Naive thymus-derived CD8-positive, alpha-beta T cell (primary cell): ENCODE measurements at regions not wholly inside any gene's neighbourhood (a gene's known extent, or its start where the extent isn't known, plus 50 kb on each side); places are given as distances from the start of the nearest gene placed in this dataset.

Experiments used
- ATAC-seq, 2 donors: fragments of 150-1000 bp; cut with Tn5 transposase in 1 of 2; sonication (Bioruptor Pico), chemical (Tn5 transposase) in 1 of 2; 1 replicate in 1 of 2; 2 replicates in 1 of 2; pipeline ENCODE4 v1.10.0; 2021; ENCODE audit warnings: mild to moderate bottlenecking in 2 of 2, moderate library complexity in 2 of 2
- POLR2A ChIA-PET: fragments of 350-600 bp; sonication (Branson Sonifier 250); formaldehyde crosslinking; loops from one replicate; lab custom pipeline; 2021; ENCODE audit warnings: antibody characterized with exemption; lab: Charles Lee
- DNase-seq, 10 donors: peaks; one replicate each; pipeline versions ENCODE4 v3.0.0 to v3.0.0-alpha.2; 2020 to 2022
- H3K27ac Mint-ChIP-seq, 10 donors: one replicate each; pipeline ENCODE4 v1.8.0; 2020 to 2022; ENCODE audit warnings: mild to moderate bottlenecking in 10 of 10, mixed read lengths in 10 of 10, moderate library complexity in 4 of 10, inconsistent platforms in 1 of 10
- H3K27me3 Mint-ChIP-seq, 5 donors: one replicate each; pipeline ENCODE4 v1.8.0; 2021 to 2022; ENCODE audit warnings: mixed read lengths in 5 of 5
- H3K36me3 Mint-ChIP-seq, 3 donors: one replicate each; pipeline ENCODE4 v1.8.0; 2020 to 2022; ENCODE audit warnings: mixed read lengths in 3 of 3, mild to moderate bottlenecking in 2 of 3, inconsistent platforms in 1 of 3
- H3K4me1 Mint-ChIP-seq, 4 donors: one replicate each; pipeline ENCODE4 v1.8.0; 2021 to 2022; ENCODE audit warnings: mixed read lengths in 4 of 4
- H3K4me3 Mint-ChIP-seq, 10 donors: one replicate each; pipeline ENCODE4 v1.8.0; 2020 to 2022; ENCODE audit warnings: mild to moderate bottlenecking in 10 of 10, mixed read lengths in 10 of 10, moderate library complexity in 6 of 10, inconsistent platforms in 1 of 10
- H3K9me3 Mint-ChIP-seq, 9 donors: one replicate each; pipeline ENCODE4 v1.8.0; 2020 to 2022; ENCODE audit warnings: mixed read lengths in 9 of 9, mild to moderate bottlenecking in 3 of 9, inconsistent platforms in 1 of 9, moderate library complexity in 1 of 9

DNA sequence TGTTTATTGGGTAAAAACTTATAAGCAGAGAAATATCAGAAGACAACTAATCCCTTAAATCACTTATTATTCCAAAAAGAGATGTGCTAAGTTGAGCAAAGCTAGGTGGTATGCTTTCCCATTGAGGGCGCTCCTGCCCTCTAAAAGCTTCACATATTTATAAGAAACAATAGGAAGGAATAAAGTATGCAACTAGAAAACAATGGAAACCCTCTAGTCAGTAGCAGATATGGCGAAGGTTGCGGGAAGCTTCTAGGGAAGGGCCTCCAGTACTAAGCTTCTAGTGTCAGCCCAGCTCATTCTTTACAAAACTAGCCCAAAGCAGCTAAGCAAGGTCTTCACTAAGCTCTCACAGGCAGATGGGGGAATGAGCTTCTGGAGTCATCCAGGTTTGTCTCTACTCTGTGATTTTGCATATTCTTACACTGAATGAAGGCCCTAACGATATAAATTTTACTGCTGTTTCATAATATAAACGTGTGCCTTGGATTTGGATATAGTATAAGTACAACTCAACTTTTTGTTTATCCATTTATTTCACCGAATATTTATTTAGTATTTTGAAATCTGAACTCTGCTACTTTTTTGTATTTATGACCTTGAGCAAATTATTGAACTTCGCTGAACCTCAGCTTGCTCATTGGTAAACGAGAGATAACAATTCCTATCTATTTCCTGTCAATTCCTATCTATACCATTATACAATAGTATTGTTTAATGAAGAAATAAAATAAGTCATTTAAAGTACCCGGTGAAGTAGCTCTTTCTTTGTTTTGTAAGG, 571.4 kb downstream of the ELAVL2 start:
- no peak overlapping the region for H3K27ac Mint-ChIP-seq
- peaks cover 0 to 30% (median 15%) of the 10 kb centered on the region in 9 donors for H3K9me3 Mint-ChIP-seq
- no peak for DNase-seq
- no peaks in the 10 kb centered on the region for H3K36me3 Mint-ChIP-seq
- ATAC-seq: no peak
- H3K4me1 Mint-ChIP-seq: no peaks in the 10 kb centered on the region
- H3K4me3 Mint-ChIP-seq: no peak overlapping the region
- POLR2A ChIA-PET: no interaction called here
- H3K27me3 Mint-ChIP-seq: no peaks in the 10 kb centered on the region

DNA sequence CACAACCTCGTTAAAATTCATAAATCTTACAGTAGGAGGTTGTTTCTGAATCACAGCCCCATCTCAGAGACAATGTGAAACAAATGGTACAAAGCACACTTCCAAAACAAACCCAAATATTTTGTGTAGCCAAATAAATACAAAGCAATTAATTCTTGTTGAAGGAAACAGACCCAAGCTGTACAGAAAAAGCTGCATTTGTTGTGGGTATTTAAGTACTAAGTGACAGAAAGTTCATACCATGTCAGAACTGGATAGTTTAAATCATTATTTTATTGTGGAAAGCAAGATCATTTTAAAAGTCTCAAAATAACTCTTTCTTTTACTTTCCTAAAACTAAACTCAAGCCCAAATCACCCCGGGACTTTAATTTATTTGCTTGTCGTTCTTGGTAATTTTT, 570.7 kb downstream of the ELAVL2 start:
- H3K27ac Mint-ChIP-seq: no peak overlapping the region
- DNase-seq (no peak), ATAC-seq (no peak)
- H3K27me3 Mint-ChIP-seq: no peaks in the 10 kb centered on the region
- POLR2A ChIA-PET: no interaction called here
- H3K4me3 Mint-ChIP-seq: no peak overlapping the region
- no peaks in the 10 kb centered on the region for H3K4me1 Mint-ChIP-seq
- no peaks in the 10 kb centered on the region for H3K36me3 Mint-ChIP-seq
- peaks cover 0 to 28% (median 11%) of the 10 kb centered on the region in 9 donors for H3K9me3 Mint-ChIP-seq

DNA sequence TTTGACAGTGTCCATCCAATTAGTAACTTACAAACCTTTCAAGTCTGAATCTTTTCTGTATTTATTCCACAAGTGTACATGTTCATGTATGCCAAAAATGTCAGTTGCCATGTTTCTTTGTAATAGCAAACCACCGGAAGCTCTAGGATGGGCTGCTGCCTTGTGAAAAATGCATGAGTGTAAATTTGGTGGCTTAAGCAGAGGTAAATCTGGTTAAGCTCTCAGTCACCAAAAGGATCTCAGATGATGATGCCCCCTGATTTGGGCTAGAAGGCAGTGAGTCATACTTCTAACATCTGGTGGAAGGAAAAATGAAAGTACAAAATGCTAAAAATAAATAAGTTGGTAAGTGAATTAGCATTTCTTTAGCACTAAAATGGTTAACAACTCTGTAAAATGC, 567.5 kb downstream of the ELAVL2 start:
- Mint-ChIP-seq H3K27ac (no peak overlapping the region), H3K9me3 (peaks cover 0 to 22% (median 6%) of the 10 kb centered on the region in 9 donors), H3K27me3 (no peaks in the 10 kb centered on the region), H3K36me3 (no peaks in the 10 kb centered on the region), H3K4me3 (no peak overlapping the region), H3K4me1 (no peaks in the 10 kb centered on the region)
- DNase-seq (no peak), ATAC-seq (no peak)
- POLR2A ChIA-PET: no interaction called here

DNA sequence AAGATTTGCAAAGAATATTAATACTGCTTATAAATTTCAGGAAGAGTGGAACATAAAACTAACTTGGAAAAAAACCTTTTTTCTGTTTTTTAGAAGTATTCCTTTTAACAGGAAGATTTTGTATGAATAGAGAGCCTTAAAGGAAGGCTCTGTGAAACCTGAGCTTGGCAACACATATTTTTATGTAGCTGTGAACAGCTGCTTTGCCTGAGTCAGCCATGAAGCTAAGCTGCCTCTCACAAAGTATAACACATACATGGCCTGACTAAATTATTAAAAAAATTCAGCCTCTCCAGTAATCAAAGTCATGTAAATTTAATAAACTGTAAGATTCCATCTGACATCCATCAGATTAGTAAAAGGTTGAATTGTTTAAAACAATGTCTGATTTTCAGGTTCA, 547.5 kb downstream of the ELAVL2 start:
- ATAC-seq: no peak
- Mint-ChIP-seq H3K9me3 (peaks cover 0 to 31% (median 4%) of the 10 kb centered on the region in 9 donors), H3K4me1 (no peaks in the 10 kb centered on the region), H3K27me3 (no peaks in the 10 kb centered on the region), H3K27ac (no peak overlapping the region), H3K36me3 (no peaks in the 10 kb centered on the region), H3K4me3 (no peak overlapping the region)
- POLR2A ChIA-PET: no interaction called here
- DNase-seq: no peak

DNA sequence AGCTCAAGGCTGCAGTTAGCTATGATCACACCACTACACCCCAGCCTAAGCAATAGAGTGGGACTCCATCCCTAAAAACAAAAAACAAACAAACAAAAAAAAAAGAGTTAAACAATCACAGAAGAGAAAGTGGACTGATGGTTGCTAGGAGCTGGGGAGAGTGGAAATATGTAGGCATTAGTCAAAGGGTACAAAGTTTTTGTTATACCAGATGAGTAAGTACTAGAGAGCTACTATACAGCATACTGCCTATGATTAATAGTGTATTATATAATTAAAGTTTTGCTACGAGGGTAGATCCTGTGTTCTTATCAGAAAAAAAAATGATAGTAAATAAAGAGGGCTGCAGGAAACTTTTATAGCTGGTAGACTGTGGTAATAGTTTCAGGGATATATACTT, 538.6 kb downstream of the ELAVL2 start:
- Mint-ChIP-seq H3K9me3 (peaks cover 0 to 9% (median 3%) of the 10 kb centered on the region in 9 donors), H3K4me1 (no peaks in the 10 kb centered on the region), H3K27ac (no peak overlapping the region), H3K36me3 (no peaks in the 10 kb centered on the region), H3K4me3 (no peak overlapping the region), H3K27me3 (no peaks in the 10 kb centered on the region)
- no peak for ATAC-seq
- POLR2A ChIA-PET: no interaction called here
- no peak for DNase-seq

DNA sequence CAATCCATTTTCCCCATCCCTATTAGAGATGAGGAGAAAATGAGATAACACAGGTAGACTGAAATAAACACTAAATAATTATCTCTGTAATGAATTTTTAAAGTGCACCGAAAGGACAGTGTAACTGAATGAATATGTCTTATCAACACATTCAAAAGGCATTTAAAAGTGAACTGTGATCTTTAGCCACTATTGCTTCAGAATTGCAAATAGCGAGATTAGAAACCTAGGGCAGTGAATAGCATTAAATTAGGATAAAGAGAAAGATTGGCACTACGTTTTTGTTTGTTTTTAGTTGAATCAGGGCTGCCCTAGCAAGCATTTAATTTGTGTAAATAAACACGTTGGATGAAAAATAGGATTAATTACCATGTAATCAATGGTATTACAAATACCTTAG, 537.5 kb downstream of the ELAVL2 start:
- no peak for DNase-seq
- H3K4me3 Mint-ChIP-seq: no peak overlapping the region
- ATAC-seq: no peak
- POLR2A ChIA-PET: no interaction called here
- H3K27ac Mint-ChIP-seq: no peak overlapping the region
- H3K4me1 Mint-ChIP-seq: no peaks in the 10 kb centered on the region
- H3K9me3 Mint-ChIP-seq: peaks cover 0 to 6% (median 3%) of the 10 kb centered on the region in 9 donors
- no peaks in the 10 kb centered on the region for H3K27me3 Mint-ChIP-seq
- H3K36me3 Mint-ChIP-seq: no peaks in the 10 kb centered on the region

DNA sequence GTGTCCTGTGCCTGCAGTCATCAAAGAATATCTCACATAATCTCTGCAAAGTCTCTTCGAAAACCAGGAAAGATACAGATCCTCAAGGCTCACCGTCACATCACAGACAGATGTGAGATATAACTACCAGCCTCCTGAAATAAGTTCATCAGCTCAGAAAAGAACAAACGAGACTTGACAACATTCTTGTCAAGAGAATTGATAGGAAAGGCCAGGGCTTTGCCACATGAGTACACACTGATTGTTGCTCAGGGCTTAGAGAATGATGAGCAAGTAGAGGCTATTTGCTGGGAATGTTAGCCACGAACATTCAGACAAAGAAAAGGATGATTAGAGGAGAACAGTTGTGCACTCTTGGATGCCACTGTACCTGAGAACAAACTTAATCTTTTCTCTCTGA, 535.1 kb downstream of the ELAVL2 start:
- H3K27me3 Mint-ChIP-seq: no peaks in the 10 kb centered on the region
- H3K36me3 Mint-ChIP-seq: no peaks in the 10 kb centered on the region
- ATAC-seq (no peak), DNase-seq (no peak)
- no peaks in the 10 kb centered on the region for H3K4me1 Mint-ChIP-seq
- peaks cover 0 to 10% (median 5%) of the 10 kb centered on the region in 9 donors for H3K9me3 Mint-ChIP-seq
- no peak overlapping the region for H3K4me3 Mint-ChIP-seq
- no peak overlapping the region for H3K27ac Mint-ChIP-seq
- POLR2A ChIA-PET: no interaction called here

DNA sequence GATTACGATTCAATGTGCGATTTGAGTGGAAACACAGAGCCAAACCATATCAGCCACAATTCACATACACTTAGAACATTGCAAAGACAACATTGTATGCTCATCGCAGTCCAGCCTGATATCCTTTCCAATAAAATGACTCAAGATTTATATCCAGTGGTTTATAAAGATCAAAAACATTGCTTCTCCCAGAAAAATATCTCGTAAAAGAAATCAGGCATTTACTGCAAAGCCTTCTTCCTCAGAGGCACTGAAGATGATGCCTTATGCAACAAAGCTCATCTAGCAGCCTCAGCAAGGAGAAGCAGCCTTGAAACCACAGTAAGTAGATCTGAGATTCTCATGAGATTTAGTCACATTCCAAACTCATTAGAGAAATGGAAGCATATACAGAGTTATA, 523.8 kb downstream of the ELAVL2 start:
- H3K9me3 Mint-ChIP-seq: peaks cover 0 to 28% (median 9%) of the 10 kb centered on the region in 9 donors
- POLR2A ChIA-PET: no interaction called here

DNA sequence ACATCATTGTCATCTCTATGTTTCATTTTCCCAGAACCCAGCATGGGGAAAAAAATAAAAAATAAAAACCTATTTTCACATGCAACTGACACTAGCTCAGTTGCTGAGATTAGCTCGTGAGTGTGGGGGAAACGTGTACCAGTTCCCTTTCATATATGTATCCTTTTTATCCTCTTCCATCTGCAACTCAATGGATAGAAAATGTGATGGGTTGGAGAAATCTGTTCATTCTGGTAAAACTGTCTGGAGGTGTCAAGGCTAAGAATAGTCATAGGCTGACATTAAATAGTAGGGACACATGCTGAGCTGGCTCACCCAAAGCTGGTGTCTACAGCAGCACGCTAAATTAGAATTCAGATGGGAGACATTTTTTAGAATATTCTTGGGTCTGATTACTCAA, 519.3 kb downstream of the ELAVL2 start:
- Mint-ChIP-seq H3K27me3 (no peaks in the 10 kb centered on the region), H3K27ac (no peak overlapping the region), H3K4me1 (no peaks in the 10 kb centered on the region), H3K36me3 (peaks cover 0 to 3% (median 0%) of the 10 kb centered on the region in 3 donors), H3K4me3 (no peak overlapping the region), H3K9me3 (peaks cover 8 to 37% (median 13%) of the 10 kb centered on the region in 9 donors)
- POLR2A ChIA-PET: no interaction called here
- ATAC-seq: no peak
- DNase-seq: no peak

More for the DNA sequence above, 523.8 kb downstream of the ELAVL2 start:
- no peak for DNase-seq
- H3K4me3 Mint-ChIP-seq: no peak overlapping the region
- peaks cover 0 to 3% (median 0%) of the 10 kb centered on the region in 3 donors for H3K36me3 Mint-ChIP-seq
- H3K27ac Mint-ChIP-seq: no peak overlapping the region
- no peaks in the 10 kb centered on the region for H3K4me1 Mint-ChIP-seq
- no peak for ATAC-seq
- no peaks in the 10 kb centered on the region for H3K27me3 Mint-ChIP-seq

DNA sequence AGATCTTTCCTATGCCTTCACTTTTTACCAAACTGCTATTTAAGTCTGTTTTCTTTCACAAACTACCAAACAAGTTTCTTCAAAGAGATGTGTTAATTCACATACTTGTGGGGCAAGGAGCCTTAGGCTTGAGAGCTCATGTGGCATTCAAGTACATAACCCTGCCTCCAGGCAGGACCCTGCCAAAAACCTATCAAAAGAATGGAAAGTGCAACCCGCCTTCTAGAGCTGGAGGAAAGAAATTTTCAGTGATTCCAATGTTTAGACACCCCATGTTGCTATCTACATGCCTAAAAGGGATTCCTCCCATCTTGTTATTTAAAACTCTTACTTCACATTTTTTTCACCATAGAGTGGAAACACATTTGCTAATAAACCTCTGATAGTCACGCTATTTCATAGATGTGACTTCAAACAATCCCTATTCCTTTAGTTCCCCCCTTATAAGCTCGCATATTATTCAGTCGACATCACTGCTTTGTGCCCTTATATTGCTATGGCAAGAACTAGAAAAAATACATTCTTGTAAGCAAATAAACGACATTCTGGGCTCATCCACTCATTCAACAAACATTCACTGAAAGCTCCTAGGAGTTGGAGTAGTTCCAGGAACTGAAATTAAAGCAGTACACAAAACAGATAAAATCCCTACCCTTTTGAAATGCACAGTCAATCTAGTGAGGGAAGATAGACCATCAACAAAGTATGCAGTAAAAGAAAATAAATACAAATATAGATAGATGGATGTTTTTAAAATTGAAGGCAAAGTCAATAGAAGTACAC, 518.1 kb downstream of the ELAVL2 start:
- H3K27me3 Mint-ChIP-seq: no peaks in the 10 kb centered on the region
- ATAC-seq (no peak), DNase-seq (no peak)
- H3K4me1 Mint-ChIP-seq: no peaks in the 10 kb centered on the region
- H3K9me3 Mint-ChIP-seq: peaks cover 7 to 39% (median 13%) of the 10 kb centered on the region in 9 donors
- no peak overlapping the region for H3K4me3 Mint-ChIP-seq
- POLR2A ChIA-PET: no interaction called here
- H3K36me3 Mint-ChIP-seq: no peaks in the 10 kb centered on the region
- H3K27ac Mint-ChIP-seq: no peak overlapping the region

DNA sequence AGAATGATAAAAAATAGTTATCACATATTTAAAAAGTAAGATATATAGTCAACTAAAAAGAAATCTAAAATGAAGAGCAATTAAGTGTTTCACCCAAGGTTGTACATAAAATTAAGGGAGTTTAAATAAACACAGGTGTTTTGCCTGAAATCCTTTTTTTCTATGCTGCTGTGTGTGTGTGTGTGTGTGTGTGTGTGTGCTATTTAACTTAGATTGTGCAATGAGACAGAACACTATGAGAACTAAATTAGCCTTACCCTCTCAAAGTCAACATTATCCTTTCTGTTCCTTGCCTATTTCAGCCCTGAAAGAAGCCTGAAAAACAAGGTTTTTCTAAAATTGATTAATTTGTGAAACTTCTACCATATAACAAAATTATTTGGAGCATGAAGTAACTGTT, 516.2 kb downstream of the ELAVL2 start:
- POLR2A ChIA-PET: no interaction called here
- Mint-ChIP-seq H3K4me3 (no peak overlapping the region), H3K36me3 (no peaks in the 10 kb centered on the region), H3K27ac (no peak overlapping the region), H3K27me3 (no peaks in the 10 kb centered on the region), H3K4me1 (no peaks in the 10 kb centered on the region), H3K9me3 (peaks cover 7 to 40% (median 10%) of the 10 kb centered on the region in 9 donors)
- DNase-seq (no peak), ATAC-seq (no peak)

DNA sequence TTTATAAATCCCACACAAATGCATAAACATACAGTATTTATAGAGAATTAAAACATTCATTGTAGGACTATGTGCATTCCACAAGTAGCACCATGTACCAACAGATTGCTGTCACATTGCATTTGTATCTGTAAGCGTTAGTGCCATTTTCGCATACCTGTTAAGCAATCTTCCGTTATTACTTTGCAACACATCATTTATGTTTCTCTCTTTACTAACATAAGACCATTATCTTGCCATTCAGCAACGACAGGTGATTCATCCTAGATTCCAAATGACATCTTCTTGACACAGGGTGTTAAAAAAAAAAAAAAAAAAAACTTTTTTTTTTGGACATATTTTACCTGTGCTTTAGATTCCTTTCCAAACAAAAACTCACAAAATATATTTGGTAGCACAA, 511.8 kb downstream of the ELAVL2 start:
- no peak overlapping the region for H3K4me3 Mint-ChIP-seq
- POLR2A ChIA-PET: no interaction called here
- DNase-seq (no peak), ATAC-seq (no peak)
- H3K36me3 Mint-ChIP-seq: no peaks in the 10 kb centered on the region
- peaks cover 0 to 28% (median 5%) of the 10 kb centered on the region in 9 donors for H3K9me3 Mint-ChIP-seq
- H3K4me1 Mint-ChIP-seq: no peaks in the 10 kb centered on the region
- H3K27ac Mint-ChIP-seq: no peak overlapping the region
- H3K27me3 Mint-ChIP-seq: no peaks in the 10 kb centered on the region

DNA sequence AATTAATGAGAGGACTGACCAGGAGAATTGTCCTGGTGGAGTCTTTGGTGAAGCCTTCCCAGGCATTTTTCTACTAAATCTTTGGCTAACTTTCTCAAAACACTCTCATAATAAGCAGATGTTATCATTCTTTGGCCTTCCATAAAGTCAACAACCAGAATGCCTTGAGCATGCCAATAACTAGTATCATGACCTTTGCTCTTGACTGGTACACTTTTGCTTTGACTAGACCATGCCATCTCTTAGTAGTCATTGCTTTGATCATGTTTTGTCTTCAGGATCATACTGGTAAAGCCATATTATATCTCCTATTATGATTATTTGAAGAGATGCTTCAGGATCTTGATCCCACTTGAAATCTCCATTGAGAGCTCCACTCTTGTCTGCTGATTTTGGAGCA, 506.9 kb downstream of the ELAVL2 start:
- H3K27me3 Mint-ChIP-seq: no peaks in the 10 kb centered on the region
- no peak overlapping the region for H3K27ac Mint-ChIP-seq
- H3K36me3 Mint-ChIP-seq: no peaks in the 10 kb centered on the region
- DNase-seq: no peak
- POLR2A ChIA-PET: no interaction called here
- peaks cover 3 to 33% (median 10%) of the 10 kb centered on the region in 9 donors for H3K9me3 Mint-ChIP-seq
- H3K4me1 Mint-ChIP-seq: no peaks in the 10 kb centered on the region
- no peak for ATAC-seq
- H3K4me3 Mint-ChIP-seq: no peak overlapping the region
